SK-N-SH (cell line): ENCODE measurements at regions not wholly inside any gene's neighbourhood (a gene's known extent, or its start where the extent isn't known, plus 50 kb on each side); places are given as distances from the start of the nearest gene placed in this dataset.

ENCODE experiments used
- CTCF ChIP-seq: fragments of 200-600 bp; sonication (generic); IDR thresholded peaks from 2 replicates; pipeline ENCODE4 v1.6.1; 2017; ENCODE audit warnings: antibody characterized with exemption, mild to moderate bottlenecking, moderate library complexity
- ELF1 ChIP-seq: IDR thresholded peaks from 2 replicates; pipeline ENCODE4 v1.4.0; 2012
- EP300 ChIP-seq, 2 experiments: IDR thresholded peaks; 2 replicates each; pipeline versions ENCODE4 v1.4.0 to v1.6.1; 2012; ENCODE audit warnings: borderline replicate concordance in 1 of 2, low read depth in 1 of 2, low read length in 1 of 2
- FOXM1 ChIP-seq: IDR thresholded peaks from 2 replicates; pipeline ENCODE4 v1.4.0; 2012; ENCODE audit warnings: low read depth, mild to moderate bottlenecking
- IRF3 ChIP-seq: fragments of 150-350 bp; IDR thresholded peaks from 2 replicates; pipeline ENCODE4 v1.6.1; 2016; ENCODE audit warnings: mild to moderate bottlenecking, low read depth, low read length
- MAX ChIP-seq: IDR thresholded peaks from 2 replicates; pipeline ENCODE4 v1.4.0; 2012; ENCODE audit warnings: low read depth
- NRF1 ChIP-seq: IDR thresholded peaks from 2 replicates; pipeline ENCODE4 v1.6.1; 2012; ENCODE audit warnings: low read depth, mild to moderate bottlenecking, low read length
- POLR2AphosphoS5 ChIP-seq: IDR thresholded peaks from 2 replicates; pipeline ENCODE4 v1.6.1; 2012; ENCODE audit warnings: low read depth, low read length
- REST ChIP-seq: IDR thresholded peaks from 2 replicates; pipeline ENCODE4 v1.6.1; 2012; ENCODE audit warnings: mild to moderate bottlenecking, low read depth, low read length, moderate library complexity
- RFX5 ChIP-seq: IDR thresholded peaks from 2 replicates; pipeline ENCODE4 v1.6.1; 2012; ENCODE audit warnings: mild to moderate bottlenecking, improper control_type of control experiment, low read length
- SIN3A ChIP-seq: IDR thresholded peaks from 2 replicates; pipeline ENCODE4 v1.6.1; 2012; ENCODE audit warnings: low read depth, mild to moderate bottlenecking, low read length, moderate library complexity, borderline replicate concordance
- TAF1 ChIP-seq: IDR thresholded peaks from 2 replicates; pipeline ENCODE4 v1.6.1; 2012; ENCODE audit warnings: low read depth, mild to moderate bottlenecking, low read length, moderate library complexity, borderline replicate concordance
- TCF12 ChIP-seq: IDR thresholded peaks from 2 replicates; pipeline ENCODE4 v1.4.0; 2012
- YY1 ChIP-seq: IDR thresholded peaks from 2 replicates; pipeline ENCODE4 v1.4.0; 2012; ENCODE audit warnings: low read depth, mild to moderate bottlenecking

- TF ChIP-seq CTCF (no peak), TAF1 (no peak), POLR2AphosphoS5 (no peak), SIN3A (no peak), NRF1 (no peak), MAX (no peak), REST (no peak), FOXM1 (no peak), YY1 (no peak), ELF1 (no peak), TCF12 (no peak), RFX5 (no peak), IRF3 (no peak), EP300 (IDR thresholded peaks at IDR 0.05; ENCODE audit: borderline replicate concordance in 1 of 2, low read depth in 1 of 2, low read length in 1 of 2) (no peak)
These were observed 239.3 kb downstream of the CRLF2 start for GRCh38 chrX:973010-973632.
